GM23338 (cell line): ENCODE measurements at regions not wholly inside any gene's neighbourhood (a gene's known extent, or its start where the extent isn't known, plus 50 kb on each side); places are given as distances from the start of the nearest gene placed in this dataset.

Experiments
- ATAC-seq: fragments of 200-7000 bp; cut with Tn5 transposase; 3 replicates; pipeline ENCODE4 v1.9.1; 2020
- DNase-seq: peaks from one replicate; pipeline ENCODE4 v3.0.0-alpha.2; 2015; ENCODE audit warnings: low spot score
- H2AFZ ChIP-seq: fragments of 200-600 bp; sonication (generic); 2 replicates; pipeline ENCODE4 v1.8.0; 2016; ENCODE audit warnings: antibody characterized with exemption, mild to moderate bottlenecking, moderate library complexity
- H3F3A ChIP-seq: fragments of 200-600 bp; sonication (generic); replicated peaks from 2 replicates; pipeline ENCODE4 v1.8.0; 2017; ENCODE audit warnings: antibody characterized with exemption, mixed run types, low read depth
- H3K27ac ChIP-seq: fragments of 200-600 bp; sonication (generic); 2 replicates; pipeline ENCODE4 v1.6.1; 2016; ENCODE audit warnings: low read depth
- H3K27me3 ChIP-seq: fragments of 200-600 bp; sonication (generic); 2 replicates; pipeline ENCODE4 v1.8.0; 2016; ENCODE audit warnings: mild to moderate bottlenecking, mixed run types, moderate library complexity; ENCODE audit not compliant: insufficient read depth
- H3K36me3 ChIP-seq: fragments of 200-600 bp; sonication (generic); 2 replicates; pipeline ENCODE4 v1.8.0; 2016; ENCODE audit warnings: mild to moderate bottlenecking; ENCODE audit not compliant: insufficient read depth
- H3K4me1 ChIP-seq: fragments of 200-600 bp; sonication (generic); 2 replicates; pipeline ENCODE4 v1.8.0; 2016; ENCODE audit warnings: mild to moderate bottlenecking, moderate library complexity; ENCODE audit not compliant: insufficient read depth
- H3K4me2 ChIP-seq: fragments of 200-600 bp; sonication (generic); 2 replicates; pipeline ENCODE4 v1.7.1; 2017; ENCODE audit warnings: mixed run types
- H3K4me3 ChIP-seq: fragments of 200-600 bp; sonication (generic); 2 replicates; pipeline ENCODE4 v1.6.1; 2016; ENCODE audit warnings: mixed run types
- H3K79me2 ChIP-seq: fragments of 200-600 bp; sonication (generic); replicated peaks from 2 replicates; pipeline ENCODE4 v1.8.0; 2017; ENCODE audit warnings: mild to moderate bottlenecking; ENCODE audit not compliant: insufficient read depth
- H3K9me2 ChIP-seq: fragments of 200-600 bp; sonication (generic); 2 replicates; pipeline ENCODE4 v1.8.0; 2017; ENCODE audit not compliant: insufficient read depth
- H4K20me1 ChIP-seq: fragments of 200-600 bp; sonication (generic); replicated peaks from 2 replicates; pipeline ENCODE4 v1.8.0; 2017; ENCODE audit warnings: mild to moderate bottlenecking; ENCODE audit not compliant: insufficient read depth
- H3K27ac Mint-ChIP-seq: 2 replicates; pipeline ENCODE4 v1.8.0; 2020; ENCODE audit warnings: inconsistent platforms, mild to moderate bottlenecking, moderate library complexity, mixed read lengths
- H3K27me3 Mint-ChIP-seq: 3 replicates; pipeline ENCODE4 v1.8.0; 2022; ENCODE audit warnings: low read depth, mild to moderate bottlenecking, moderate library complexity, mixed read lengths, inconsistent platforms; ENCODE audit not compliant: insufficient read depth, poor library complexity
- H3K36me3 Mint-ChIP-seq: 3 replicates; pipeline ENCODE4 v1.8.0; 2021; ENCODE audit warnings: low read depth, mild to moderate bottlenecking, inconsistent platforms, moderate library complexity, mixed read lengths
- H3K4me1 Mint-ChIP-seq: 3 replicates; pipeline ENCODE4 v1.8.0; 2020; ENCODE audit warnings: mild to moderate bottlenecking, inconsistent platforms, mixed read lengths
- H3K4me3 Mint-ChIP-seq: 3 replicates; pipeline ENCODE4 v1.8.0; 2021; ENCODE audit warnings: moderate library complexity, mild to moderate bottlenecking, inconsistent platforms, mixed read lengths
- H3K9me3 Mint-ChIP-seq: 3 replicates; pipeline ENCODE4 v1.8.0; 2020; ENCODE audit warnings: moderate library complexity, mild to moderate bottlenecking, inconsistent platforms, mixed read lengths
- CREB1 ChIP-seq: fragments of 250-450 bp; sonication (Bioruptor Pico); IDR thresholded peaks from 2 replicates; pipeline ENCODE4 v1.5.0; 2020; ENCODE audit warnings: low read depth, mild to moderate bottlenecking, moderate library complexity
- EZH2 ChIP-seq: fragments of 200-600 bp; sonication (generic); IDR thresholded peaks from one replicate; pipeline ENCODE4 v1.8.0; 2017; ENCODE audit warnings: antibody characterized with exemption, mild to moderate bottlenecking, low read depth; ENCODE audit not compliant: unreplicated experiment
- EZH2phosphoT487 ChIP-seq: fragments of 200-600 bp; sonication (generic); IDR thresholded peaks from one replicate; pipeline ENCODE4 v1.8.1; 2018; ENCODE audit warnings: antibody characterized with exemption; ENCODE audit not compliant: unreplicated experiment
- JUNB ChIP-seq: IDR thresholded peaks from one replicate; pipeline ENCODE4 v1.6.1; 2016; ENCODE audit warnings: antibody characterized with exemption; ENCODE audit not compliant: unreplicated experiment
- NANOG ChIP-seq: IDR thresholded peaks from 2 replicates; pipeline ENCODE4 v1.6.1; 2016; ENCODE audit warnings: antibody characterized with exemption, borderline replicate concordance
- POLR2AphosphoS5 ChIP-seq: IDR thresholded peaks from 2 replicates; pipeline ENCODE4 v1.6.1; 2016; ENCODE audit warnings: antibody characterized with exemption, low read depth
- STAT1 ChIP-seq: IDR thresholded peaks from one replicate; pipeline ENCODE4 v1.6.1; 2016; ENCODE audit warnings: antibody characterized with exemption; ENCODE audit not compliant: unreplicated experiment
- ZNF331 ChIP-seq: fragments of 250-450 bp; sonication (Bioruptor Pico); IDR thresholded peaks from 2 replicates; pipeline ENCODE4 v1.5.0; 2020; ENCODE audit warnings: low read depth, mild to moderate bottlenecking, moderate library complexity
- TF ChIP-seq, protein P1 (sequence below): IDR thresholded peaks from 2 replicates; pipeline ENCODE4 v1.6.1; 2016; ENCODE audit warnings: antibody characterized with exemption
- TF ChIP-seq, protein P2 (sequence below): fragments of 250-450 bp; sonication (Bioruptor Pico); IDR thresholded peaks from 2 replicates; pipeline ENCODE4 v1.5.0; 2020; ENCODE audit warnings: mild to moderate bottlenecking, moderate library complexity
- TF ChIP-seq, protein P3 (sequence below), 2 experiments: fragments of 200-600 bp in 1 of 2; sonication (generic) in 1 of 2; conservative IDR thresholded peaks; 2 replicates each; pipeline versions ENCODE4 v1.5.1 to v1.6.1; 2016 to 2017; ENCODE audit warnings: antibody characterized with exemption in 2 of 2, low read depth in 2 of 2, mild to moderate bottlenecking in 2 of 2, moderate library complexity in 1 of 2

DNA sequence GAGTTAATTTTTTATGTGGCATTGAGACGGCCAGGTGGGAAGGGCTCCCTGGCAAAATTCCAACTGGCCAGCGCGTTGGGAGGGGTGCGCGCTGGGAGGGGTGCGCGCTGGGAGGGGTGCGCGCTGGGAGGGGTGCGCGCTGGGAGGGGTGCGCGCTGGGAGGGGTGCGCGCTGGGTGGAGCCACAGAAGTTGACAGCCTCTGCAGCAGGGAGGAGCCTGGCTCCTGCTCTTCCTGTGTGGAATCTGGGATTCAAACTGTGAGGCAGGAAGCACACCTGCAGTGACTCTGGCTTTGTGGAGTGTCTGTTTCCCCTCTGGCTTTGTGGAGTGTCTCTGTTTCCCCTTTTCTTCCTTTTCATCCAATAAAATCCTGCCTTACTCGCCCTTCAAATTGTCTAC, 147.9 kb upstream of the CBLN2 start:
- no peaks in the 10 kb centered on the region for H3K27me3 ChIP-seq
- H3K79me2 ChIP-seq = no peaks in the 10 kb centered on the region
- Mint-ChIP-seq H3K27ac (peak overlapping the region; percentile 87), H3K4me3 (peak overlapping the region; percentile 45), H3K36me3 (no peaks in the 10 kb centered on the region; the same call in 2 of the 3 replicates), H3K27me3 (peaks cover 3% of the 10 kb centered on the region), H3K4me1 (peaks cover 34% of the 10 kb centered on the region), H3K9me3 (peaks cover 5% of the 10 kb centered on the region; the same call in 2 of the 3 replicates)
- H3K4me2 ChIP-seq = peak overlapping the region; percentile 59
- H3K4me1 ChIP-seq = peaks cover 24% of the 10 kb centered on the region
- DNase-seq (peak; percentile 85), ATAC-seq (peak; percentile 99)
- peak overlapping the region; percentile 91 for H3K27ac ChIP-seq
- H3K4me3 ChIP-seq = peak overlapping the region; percentile 16; the same call in 1 of the 2 replicates
- H3K9me2 ChIP-seq = no peaks in the 10 kb centered on the region
- no peaks in the 10 kb centered on the region for H3K36me3 ChIP-seq
- H2AFZ ChIP-seq = no peak overlapping the region
- peak; percentile 54; the same call in 1 of the 2 replicates for TF ChIP-seq POLR2AphosphoS5
- no peak for TF ChIP-seq EZH2phosphoT487
- TF ChIP-seq, protein P1, sequence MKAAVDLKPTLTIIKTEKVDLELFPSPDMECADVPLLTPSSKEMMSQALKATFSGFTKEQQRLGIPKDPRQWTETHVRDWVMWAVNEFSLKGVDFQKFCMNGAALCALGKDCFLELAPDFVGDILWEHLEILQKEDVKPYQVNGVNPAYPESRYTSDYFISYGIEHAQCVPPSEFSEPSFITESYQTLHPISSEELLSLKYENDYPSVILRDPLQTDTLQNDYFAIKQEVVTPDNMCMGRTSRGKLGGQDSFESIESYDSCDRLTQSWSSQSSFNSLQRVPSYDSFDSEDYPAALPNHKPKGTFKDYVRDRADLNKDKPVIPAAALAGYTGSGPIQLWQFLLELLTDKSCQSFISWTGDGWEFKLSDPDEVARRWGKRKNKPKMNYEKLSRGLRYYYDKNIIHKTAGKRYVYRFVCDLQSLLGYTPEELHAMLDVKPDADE = 0 out of 2 replicates have a peak, but pooled peaks have one; percentile 37
- no peaks in the 10 kb centered on the region for H3F3A ChIP-seq
- no peaks in the 10 kb centered on the region for H4K20me1 ChIP-seq

DNA sequence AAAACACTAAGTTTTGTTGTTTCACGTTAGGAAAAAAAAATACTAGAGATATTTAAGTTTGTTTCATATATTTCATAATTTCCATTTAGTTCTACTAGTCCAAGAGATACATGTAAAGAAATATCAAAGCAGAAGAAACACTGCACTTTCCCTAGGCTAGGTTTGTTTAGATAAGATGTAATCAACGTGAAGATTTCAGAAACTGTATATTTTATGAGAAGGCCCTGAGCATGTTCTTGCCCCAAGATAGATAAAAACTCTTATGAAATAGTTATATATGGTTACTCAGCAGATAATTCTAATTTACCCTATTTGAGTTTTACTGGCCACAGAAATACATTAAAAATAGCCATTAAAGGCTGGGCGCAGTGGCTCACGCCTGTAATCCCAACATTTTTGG, 143.6 kb upstream of the CBLN2 start:
- H3K36me3 Mint-ChIP-seq = no peaks in the 10 kb centered on the region
- H3F3A ChIP-seq = no peaks in the 10 kb centered on the region
- TF ChIP-seq EZH2phosphoT487 (no peak), CREB1 (no peak), STAT1 (no peak), EZH2 (no peak), NANOG (no peak), JUNB (no peak), ZNF331 (CRISPR knock-in tag) (no peak), POLR2AphosphoS5 (no peak)
- TF ChIP-seq, protein P2, sequence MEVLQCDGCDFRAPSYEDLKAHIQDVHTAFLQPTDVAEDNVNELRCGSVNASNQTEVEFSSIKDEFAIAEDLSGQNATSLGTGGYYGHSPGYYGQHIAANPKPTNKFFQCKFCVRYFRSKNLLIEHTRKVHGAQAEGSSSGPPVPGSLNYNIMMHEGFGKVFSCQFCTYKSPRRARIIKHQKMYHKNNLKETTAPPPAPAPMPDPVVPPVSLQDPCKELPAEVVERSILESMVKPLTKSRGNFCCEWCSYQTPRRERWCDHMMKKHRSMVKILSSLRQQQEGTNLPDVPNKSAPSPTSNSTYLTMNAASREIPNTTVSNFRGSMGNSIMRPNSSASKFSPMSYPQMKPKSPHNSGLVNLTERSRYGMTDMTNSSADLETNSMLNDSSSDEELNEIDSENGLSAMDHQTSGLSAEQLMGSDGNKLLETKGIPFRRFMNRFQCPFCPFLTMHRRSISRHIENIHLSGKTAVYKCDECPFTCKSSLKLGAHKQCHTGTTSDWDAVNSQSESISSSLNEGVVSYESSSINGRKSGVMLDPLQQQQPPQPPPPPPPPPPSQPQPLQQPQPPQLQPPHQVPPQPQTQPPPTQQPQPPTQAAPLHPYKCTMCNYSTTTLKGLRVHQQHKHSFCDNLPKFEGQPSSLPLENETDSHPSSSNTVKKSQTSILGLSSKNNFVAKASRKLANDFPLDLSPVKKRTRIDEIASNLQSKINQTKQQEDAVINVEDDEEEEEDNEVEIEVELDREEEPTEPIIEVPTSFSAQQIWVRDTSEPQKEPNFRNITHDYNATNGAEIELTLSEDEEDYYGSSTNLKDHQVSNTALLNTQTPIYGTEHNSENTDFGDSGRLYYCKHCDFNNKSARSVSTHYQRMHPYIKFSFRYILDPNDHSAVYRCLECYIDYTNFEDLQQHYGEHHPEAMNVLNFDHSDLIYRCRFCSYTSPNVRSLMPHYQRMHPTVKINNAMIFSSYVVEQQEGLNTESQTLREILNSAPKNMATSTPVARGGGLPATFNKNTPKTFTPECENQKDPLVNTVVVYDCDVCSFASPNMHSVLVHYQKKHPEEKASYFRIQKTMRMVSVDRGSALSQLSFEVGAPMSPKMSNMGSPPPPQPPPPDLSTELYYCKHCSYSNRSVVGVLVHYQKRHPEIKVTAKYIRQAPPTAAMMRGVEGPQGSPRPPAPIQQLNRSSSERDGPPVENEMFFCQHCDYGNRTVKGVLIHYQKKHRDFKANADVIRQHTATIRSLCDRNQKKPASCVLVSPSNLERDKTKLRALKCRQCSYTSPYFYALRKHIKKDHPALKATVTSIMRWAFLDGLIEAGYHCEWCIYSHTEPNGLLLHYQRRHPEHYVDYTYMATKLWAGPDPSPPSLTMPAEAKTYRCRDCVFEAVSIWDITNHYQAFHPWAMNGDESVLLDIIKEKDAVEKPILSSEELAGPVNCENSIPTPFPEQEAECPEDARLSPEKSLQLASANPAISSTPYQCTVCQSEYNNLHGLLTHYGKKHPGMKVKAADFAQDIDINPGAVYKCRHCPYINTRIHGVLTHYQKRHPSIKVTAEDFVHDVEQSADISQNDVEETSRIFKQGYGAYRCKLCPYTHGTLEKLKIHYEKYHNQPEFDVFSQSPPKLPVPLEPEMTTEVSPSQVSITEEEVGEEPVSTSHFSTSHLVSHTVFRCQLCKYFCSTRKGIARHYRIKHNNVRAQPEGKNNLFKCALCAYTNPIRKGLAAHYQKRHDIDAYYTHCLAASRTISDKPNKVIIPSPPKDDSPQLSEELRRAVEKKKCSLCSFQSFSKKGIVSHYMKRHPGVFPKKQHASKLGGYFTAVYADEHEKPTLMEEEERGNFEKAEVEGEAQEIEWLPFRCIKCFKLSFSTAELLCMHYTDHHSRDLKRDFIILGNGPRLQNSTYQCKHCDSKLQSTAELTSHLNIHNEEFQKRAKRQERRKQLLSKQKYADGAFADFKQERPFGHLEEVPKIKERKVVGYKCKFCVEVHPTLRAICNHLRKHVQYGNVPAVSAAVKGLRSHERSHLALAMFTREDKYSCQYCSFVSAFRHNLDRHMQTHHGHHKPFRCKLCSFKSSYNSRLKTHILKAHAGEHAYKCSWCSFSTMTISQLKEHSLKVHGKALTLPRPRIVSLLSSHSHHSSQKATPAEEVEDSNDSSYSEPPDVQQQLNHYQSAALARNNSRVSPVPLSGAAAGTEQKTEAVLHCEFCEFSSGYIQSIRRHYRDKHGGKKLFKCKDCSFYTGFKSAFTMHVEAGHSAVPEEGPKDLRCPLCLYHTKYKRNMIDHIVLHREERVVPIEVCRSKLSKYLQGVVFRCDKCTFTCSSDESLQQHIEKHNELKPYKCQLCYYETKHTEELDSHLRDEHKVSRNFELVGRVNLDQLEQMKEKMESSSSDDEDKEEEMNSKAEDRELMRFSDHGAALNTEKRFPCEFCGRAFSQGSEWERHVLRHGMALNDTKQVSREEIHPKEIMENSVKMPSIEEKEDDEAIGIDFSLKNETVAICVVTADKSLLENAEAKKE (CRISPR knock-in tag) = no peak
- TF ChIP-seq, protein P1 = no peak
- TF ChIP-seq, protein P3, sequence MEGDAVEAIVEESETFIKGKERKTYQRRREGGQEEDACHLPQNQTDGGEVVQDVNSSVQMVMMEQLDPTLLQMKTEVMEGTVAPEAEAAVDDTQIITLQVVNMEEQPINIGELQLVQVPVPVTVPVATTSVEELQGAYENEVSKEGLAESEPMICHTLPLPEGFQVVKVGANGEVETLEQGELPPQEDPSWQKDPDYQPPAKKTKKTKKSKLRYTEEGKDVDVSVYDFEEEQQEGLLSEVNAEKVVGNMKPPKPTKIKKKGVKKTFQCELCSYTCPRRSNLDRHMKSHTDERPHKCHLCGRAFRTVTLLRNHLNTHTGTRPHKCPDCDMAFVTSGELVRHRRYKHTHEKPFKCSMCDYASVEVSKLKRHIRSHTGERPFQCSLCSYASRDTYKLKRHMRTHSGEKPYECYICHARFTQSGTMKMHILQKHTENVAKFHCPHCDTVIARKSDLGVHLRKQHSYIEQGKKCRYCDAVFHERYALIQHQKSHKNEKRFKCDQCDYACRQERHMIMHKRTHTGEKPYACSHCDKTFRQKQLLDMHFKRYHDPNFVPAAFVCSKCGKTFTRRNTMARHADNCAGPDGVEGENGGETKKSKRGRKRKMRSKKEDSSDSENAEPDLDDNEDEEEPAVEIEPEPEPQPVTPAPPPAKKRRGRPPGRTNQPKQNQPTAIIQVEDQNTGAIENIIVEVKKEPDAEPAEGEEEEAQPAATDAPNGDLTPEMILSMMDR (conservative IDR thresholded peaks at IDR 0.05; ENCODE audit: low read depth in 2 of 2) = no peak

More for the DNA sequence above, 143.6 kb upstream of the CBLN2 start:
- Mint-ChIP-seq H3K4me1 (peaks cover 31% of the 10 kb centered on the region), H3K27me3 (peaks cover 4% of the 10 kb centered on the region), H3K4me3 (no peak overlapping the region), H3K27ac (no peak overlapping the region), H3K9me3 (no peaks in the 10 kb centered on the region; the same call in 2 of the 3 replicates)
- Histone ChIP-seq H4K20me1 (no peaks in the 10 kb centered on the region), H3K79me2 (no peaks in the 10 kb centered on the region), H3K27ac (no peak overlapping the region), H3K27me3 (no peaks in the 10 kb centered on the region), H3K4me1 (peaks cover 21% of the 10 kb centered on the region; the same call in 1 of the 2 replicates), H2AFZ (no peak overlapping the region), H3K36me3 (no peaks in the 10 kb centered on the region), H3K9me2 (no peaks in the 10 kb centered on the region), H3K4me3 (no peak overlapping the region), H3K4me2 (no peak overlapping the region)
- ATAC-seq = no peak
- no peak for DNase-seq
